LoVo (cell line): ENCODE measurements at regions not wholly inside any gene's neighbourhood (a gene's known extent, or its start where the extent isn't known, plus 50 kb on each side); places are given as distances from the start of the nearest gene placed in this dataset.

ENCODE experiments used
- DNase-seq: peaks from one replicate; pipeline ENCODE4 v3.0.0-alpha.2; 2016; ENCODE audit warnings: low spot score

- no peak for DNase-seq
These were observed 50.0 kb upstream of the LCTL start for GRCh38 chr15:66615846-66616245.

- peak; percentile 68 for DNase-seq
These were observed 51.6 kb upstream of the LCTL start for GRCh38 chr15:66617137-66618090.

- peak; percentile 85 for DNase-seq
These were observed 53.5 kb upstream of the LCTL start for GRCh38 chr15:66619152-66619903.

- DNase-seq = no peak
These were observed 54.5 kb upstream of the LCTL start for GRCh38 chr15:66620341-66620740.

GRCh38 chr15:66620744-66621344 is 55.0 kb upstream of the LCTL start:
- DNase-seq = no peak

GRCh38 chr15:66621491-66622467 is 56.0 kb upstream of the LCTL start:
- no peak for DNase-seq

- peak; percentile 60 for DNase-seq
These were observed 56.8 kb upstream of the LCTL start for GRCh38 chr15:66622591-66623022.

GRCh38 chr15:66623801-66624453 is 58.1 kb upstream of the LCTL start:
- DNase-seq = no peak

GRCh38 chr15:66625531-66625930 is 59.7 kb upstream of the LCTL start:
- no peak for DNase-seq

- DNase-seq = peak; percentile 13
These were observed 60.2 kb upstream of the LCTL start for GRCh38 chr15:66625974-66626373.

GRCh38 chr15:66628976-66629723 is 63.4 kb upstream of the LCTL start:
- no peak for DNase-seq

- no peak for DNase-seq
These were observed 64.2 kb upstream of the LCTL start for GRCh38 chr15:66629817-66630576.

- DNase-seq = no peak
These were observed 65.1 kb upstream of the LCTL start for GRCh38 chr15:66630801-66631351.

- DNase-seq = no peak
These were observed 65.9 kb upstream of the LCTL start for GRCh38 chr15:66631616-66632263.

GRCh38 chr15:66633041-66633937 is 67.5 kb upstream of the LCTL start:
- DNase-seq = no peak

GRCh38 chr15:66633938-66634250 is 68.1 kb upstream of the LCTL start:
- no peak for DNase-seq

GRCh38 chr15:66634540-66634939 is 67.5 kb upstream of the SMAD6 start:
- no peak for DNase-seq

- no peak for DNase-seq
These were observed 67.0 kb upstream of the SMAD6 start for GRCh38 chr15:66635006-66635405.
